Inflammatory macrophage treated with lipopolysaccharide for 4 hours (primary cell): ENCODE measurements at regions not wholly inside any gene's neighbourhood (a gene's known extent, or its start where the extent isn't known, plus 50 kb on each side); places are given as distances from the start of the nearest gene placed in this dataset.

ENCODE experiments used
- DNase-seq: peaks from one replicate; pipeline ENCODE4 v3.0.0-alpha.2; 2020

- no peak for DNase-seq
Observed at GRCh38 chrX:58051346-58051745, 141.1 kb upstream of the ZXDA start.

GRCh38 chrX:58044130-58044529 lies 133.9 kb upstream of the ZXDA start:
- no peak for DNase-seq

DNA sequence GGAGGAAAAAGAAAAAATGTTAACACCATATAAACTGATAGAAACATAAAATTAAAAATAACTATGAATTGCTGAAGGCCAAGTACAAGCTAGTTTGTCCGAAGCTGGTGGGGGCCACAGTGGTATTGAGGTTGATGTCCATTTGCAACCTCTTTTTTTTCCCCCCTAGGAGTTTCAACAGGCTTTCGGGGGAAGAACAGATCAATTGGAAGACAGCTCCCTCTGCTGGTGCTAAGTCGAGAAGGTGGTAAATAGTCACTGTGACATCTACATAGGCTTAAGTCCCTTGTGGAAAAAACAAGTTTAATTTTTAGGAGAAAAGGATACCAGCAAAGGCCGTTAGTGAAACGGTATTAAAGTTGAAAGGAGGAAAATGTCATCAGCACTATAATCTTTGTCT lies 115.7 kb upstream of the ZXDA start:
- peak; percentile 29 for DNase-seq

GRCh38 chrX:57985951-57986350 lies 75.7 kb upstream of the ZXDA start:
- no peak for DNase-seq

GRCh38 chrX:57984620-57985019 lies 74.4 kb upstream of the ZXDA start:
- no peak for DNase-seq

GRCh38 chrX:57977992-57978391 lies 67.7 kb upstream of the ZXDA start:
- DNase-seq, result no peak

DNA sequence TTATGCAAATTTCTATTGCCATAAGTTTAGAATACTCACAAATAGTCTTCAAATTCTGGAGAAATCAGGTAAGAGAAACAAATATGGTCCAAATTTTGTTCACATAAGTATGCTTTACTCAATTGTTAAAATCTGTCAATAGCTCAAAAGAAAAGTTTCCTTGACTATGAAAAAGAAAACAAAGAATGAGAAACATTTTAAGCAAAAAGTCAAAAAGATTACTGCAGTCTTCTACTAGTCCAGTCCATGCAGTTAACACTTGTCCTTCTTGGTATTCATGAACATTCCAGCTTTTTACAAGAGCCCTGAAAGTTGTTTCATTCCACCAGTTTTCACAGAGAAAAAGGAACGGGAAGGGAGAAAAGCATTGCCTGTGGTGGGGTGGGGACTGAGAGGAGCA lies 54.7 kb upstream of the ZXDA start:
- no peak for DNase-seq
